Activated naive CD4-positive, alpha-beta T cell treated with anti-CD3 and anti-CD28 coated beads, Interleukin-2, amount 50 U/mL, for 24 hours (primary cell): ENCODE measurements at regions not wholly inside any gene's neighbourhood (a gene's known extent, or its start where the extent isn't known, plus 50 kb on each side); places are given as distances from the start of the nearest gene placed in this dataset.

Source experiments
- H3K27ac Mint-ChIP-seq: one replicate; pipeline ENCODE4 v1.8.0; 2021; ENCODE audit warnings: mild to moderate bottlenecking, mixed read lengths
- H3K27me3 Mint-ChIP-seq: one replicate; pipeline ENCODE4 v1.8.0; 2021; ENCODE audit warnings: mixed read lengths
- H3K36me3 Mint-ChIP-seq: one replicate; pipeline ENCODE4 v1.8.0; 2021; ENCODE audit warnings: mixed read lengths
- H3K4me1 Mint-ChIP-seq: one replicate; pipeline ENCODE4 v1.8.0; 2021; ENCODE audit warnings: mixed read lengths
- H3K4me3 Mint-ChIP-seq: one replicate; pipeline ENCODE4 v1.8.0; 2021; ENCODE audit warnings: mild to moderate bottlenecking, mixed read lengths
- H3K9me3 Mint-ChIP-seq: one replicate; pipeline ENCODE4 v1.8.0; 2021; ENCODE audit warnings: mixed read lengths

GRCh38 chr1:229792012-229792975 lies 166.2 kb downstream of the URB2 start:
- peaks cover 7% of the 10 kb centered on the region for H3K9me3 Mint-ChIP-seq
- no peaks in the 10 kb centered on the region for H3K4me1 Mint-ChIP-seq
- H3K36me3 Mint-ChIP-seq, result peaks cover 4% of the 10 kb centered on the region
- no peaks in the 10 kb centered on the region for H3K27me3 Mint-ChIP-seq
- no peak overlapping the region for H3K27ac Mint-ChIP-seq
- no peak overlapping the region for H3K4me3 Mint-ChIP-seq

GRCh38 chr1:229793488-229793887 lies 167.4 kb downstream of the URB2 start:
- Mint-ChIP-seq H3K27ac (no peak overlapping the region), H3K27me3 (no peaks in the 10 kb centered on the region), H3K9me3 (peaks cover 7% of the 10 kb centered on the region), H3K4me1 (no peaks in the 10 kb centered on the region), H3K4me3 (no peak overlapping the region), H3K36me3 (peaks cover 4% of the 10 kb centered on the region)

GRCh38 chr1:229798558-229798957 lies 172.5 kb downstream of the URB2 start:
- Mint-ChIP-seq H3K27ac (no peak overlapping the region), H3K4me3 (no peak overlapping the region), H3K36me3 (no peaks in the 10 kb centered on the region)

GRCh38 chr1:229803626-229804217 lies 177.7 kb downstream of the URB2 start:
- Mint-ChIP-seq H3K27ac (no peak overlapping the region), H3K27me3 (peaks cover 7% of the 10 kb centered on the region), H3K9me3 (peaks cover under 1% of the 10 kb centered on the region), H3K4me3 (no peak overlapping the region), H3K4me1 (no peaks in the 10 kb centered on the region), H3K36me3 (peaks cover 2% of the 10 kb centered on the region)

More at GRCh38 chr1:229798558-229798957, 172.5 kb downstream of the URB2 start:
- Mint-ChIP-seq H3K4me1 (no peaks in the 10 kb centered on the region), H3K27me3 (peaks cover 2% of the 10 kb centered on the region), H3K9me3 (no peaks in the 10 kb centered on the region)

- peaks cover 7% of the 10 kb centered on the region for H3K36me3 Mint-ChIP-seq
These were observed 182.2 kb downstream of the URB2 start for GRCh38 chr1:229808272-229808671.

GRCh38 chr1:229810140-229810539 lies 184.1 kb downstream of the URB2 start:
- Mint-ChIP-seq H3K9me3 (peaks cover 27% of the 10 kb centered on the region), H3K36me3 (peaks cover 5% of the 10 kb centered on the region), H3K27ac (no peak overlapping the region)

More at GRCh38 chr1:229808272-229808671, 182.2 kb downstream of the URB2 start:
- H3K27me3 Mint-ChIP-seq, result peaks cover 23% of the 10 kb centered on the region
- H3K4me3 Mint-ChIP-seq, result no peak overlapping the region
- H3K9me3 Mint-ChIP-seq, result peaks cover 27% of the 10 kb centered on the region
- H3K27ac Mint-ChIP-seq, result no peak overlapping the region
- H3K4me1 Mint-ChIP-seq, result no peaks in the 10 kb centered on the region

GRCh38 chr1:229810961-229811360 lies 184.9 kb downstream of the URB2 start:
- Mint-ChIP-seq H3K4me3 (no peak overlapping the region), H3K27ac (no peak overlapping the region), H3K27me3 (peaks cover 25% of the 10 kb centered on the region), H3K4me1 (no peaks in the 10 kb centered on the region), H3K36me3 (peaks cover 5% of the 10 kb centered on the region), H3K9me3 (peaks cover 27% of the 10 kb centered on the region)

More at GRCh38 chr1:229810140-229810539, 184.1 kb downstream of the URB2 start:
- Mint-ChIP-seq H3K4me1 (no peaks in the 10 kb centered on the region), H3K27me3 (peaks cover 25% of the 10 kb centered on the region), H3K4me3 (no peak overlapping the region)

GRCh38 chr1:229812148-229812547 lies 186.1 kb downstream of the URB2 start:
- Mint-ChIP-seq H3K36me3 (peaks cover 5% of the 10 kb centered on the region), H3K4me3 (no peak overlapping the region), H3K4me1 (no peaks in the 10 kb centered on the region), H3K27ac (no peak overlapping the region), H3K9me3 (peaks cover 27% of the 10 kb centered on the region), H3K27me3 (peaks cover 28% of the 10 kb centered on the region)

GRCh38 chr1:229812693-229813092 lies 186.6 kb downstream of the URB2 start:
- H3K27ac Mint-ChIP-seq, result no peak overlapping the region
- no peak overlapping the region for H3K4me3 Mint-ChIP-seq
- H3K9me3 Mint-ChIP-seq, result peaks cover 27% of the 10 kb centered on the region
- H3K36me3 Mint-ChIP-seq, result peaks cover 5% of the 10 kb centered on the region
- peaks cover 26% of the 10 kb centered on the region for H3K27me3 Mint-ChIP-seq
- no peaks in the 10 kb centered on the region for H3K4me1 Mint-ChIP-seq

GRCh38 chr1:229815076-229815475 lies 189.0 kb downstream of the URB2 start:
- H3K36me3 Mint-ChIP-seq, result peaks cover 2% of the 10 kb centered on the region
- H3K27me3 Mint-ChIP-seq, result peaks cover 22% of the 10 kb centered on the region
- no peaks in the 10 kb centered on the region for H3K4me1 Mint-ChIP-seq
- H3K27ac Mint-ChIP-seq, result no peak overlapping the region
- H3K4me3 Mint-ChIP-seq, result no peak overlapping the region
- H3K9me3 Mint-ChIP-seq, result peaks cover 15% of the 10 kb centered on the region

- Mint-ChIP-seq H3K4me3 (no peak overlapping the region), H3K36me3 (no peaks in the 10 kb centered on the region), H3K4me1 (no peaks in the 10 kb centered on the region), H3K27ac (no peak overlapping the region), H3K27me3 (peaks cover 20% of the 10 kb centered on the region), H3K9me3 (peaks cover 6% of the 10 kb centered on the region)
These were observed 189.9 kb downstream of the URB2 start for GRCh38 chr1:229815961-229816360.

- peaks cover 10% of the 10 kb centered on the region for H3K27me3 Mint-ChIP-seq
- H3K27ac Mint-ChIP-seq, result no peak overlapping the region
- no peaks in the 10 kb centered on the region for H3K9me3 Mint-ChIP-seq
- no peaks in the 10 kb centered on the region for H3K4me1 Mint-ChIP-seq
- H3K4me3 Mint-ChIP-seq, result no peak overlapping the region
- no peaks in the 10 kb centered on the region for H3K36me3 Mint-ChIP-seq
These were observed 191.9 kb downstream of the URB2 start for GRCh38 chr1:229817936-229818335.

- Mint-ChIP-seq H3K36me3 (no peaks in the 10 kb centered on the region), H3K27me3 (peaks cover 10% of the 10 kb centered on the region), H3K4me3 (no peak overlapping the region), H3K4me1 (no peaks in the 10 kb centered on the region), H3K27ac (no peak overlapping the region), H3K9me3 (no peaks in the 10 kb centered on the region)
These were observed 193.0 kb downstream of the URB2 start for GRCh38 chr1:229819091-229819490.

GRCh38 chr1:229822026-229822425 lies 196.0 kb downstream of the URB2 start:
- H3K36me3 Mint-ChIP-seq, result no peaks in the 10 kb centered on the region
- peaks cover 3% of the 10 kb centered on the region for H3K27me3 Mint-ChIP-seq
- no peak overlapping the region for H3K27ac Mint-ChIP-seq
- H3K9me3 Mint-ChIP-seq, result peaks cover 8% of the 10 kb centered on the region
- H3K4me1 Mint-ChIP-seq, result no peaks in the 10 kb centered on the region
- no peak overlapping the region for H3K4me3 Mint-ChIP-seq

- Mint-ChIP-seq H3K36me3 (peaks cover 3% of the 10 kb centered on the region), H3K27ac (no peak overlapping the region), H3K9me3 (peaks cover 16% of the 10 kb centered on the region), H3K27me3 (peaks cover 11% of the 10 kb centered on the region), H3K4me1 (no peaks in the 10 kb centered on the region), H3K4me3 (no peak overlapping the region)
These were observed 199.0 kb downstream of the URB2 start for GRCh38 chr1:229825042-229825441.

- H3K36me3 Mint-ChIP-seq, result peaks cover 3% of the 10 kb centered on the region
- peaks cover 15% of the 10 kb centered on the region for H3K27me3 Mint-ChIP-seq
- H3K27ac Mint-ChIP-seq, result no peak overlapping the region
- no peaks in the 10 kb centered on the region for H3K4me1 Mint-ChIP-seq
- no peak overlapping the region for H3K4me3 Mint-ChIP-seq
- peaks cover 16% of the 10 kb centered on the region for H3K9me3 Mint-ChIP-seq
These were observed 202.4 kb downstream of the URB2 start for GRCh38 chr1:229828461-229828860.
